Keratinocyte (primary cell): ENCODE measurements at regions not wholly inside any gene's neighbourhood (a gene's known extent, or its start where the extent isn't known, plus 50 kb on each side); places are given as distances from the start of the nearest gene placed in this dataset.

ENCODE experiments used
- DNase-seq: peaks from one replicate; pipeline ENCODE4 v3.0.0-alpha.2; 2011; ENCODE audit warnings: low read depth, missing footprints, low spot score
- FAIRE-seq: peaks from 2 replicates; lab custom pipeline; 2011; peaks lifted over from hg19 to GRCh38; lab: Jason Lieb, UNC
- H2AFZ ChIP-seq: 2 replicates; pipeline ENCODE4 v1.6.0; 2012; ENCODE audit warnings: low read length, control low read depth, inconsistent platforms; ENCODE audit not compliant: control insufficient read depth
- H3K27ac ChIP-seq: 2 replicates; pipeline ENCODE4 v1.5.1; 2011; ENCODE audit warnings: low read length; ENCODE audit not compliant: control insufficient read depth, insufficient read depth
- H3K27me3 ChIP-seq: 3 replicates; pipeline ENCODE4 v1.6.0; 2011; ENCODE audit warnings: low read length; ENCODE audit not compliant: control insufficient read depth, insufficient read depth; ENCODE audit errors: extremely low read depth
- H3K36me3 ChIP-seq, 2 experiments: 2 replicates in 1 of 2; 3 replicates in 1 of 2; pipeline ENCODE4 v1.5.1; 2011; ENCODE audit warnings: low read length in 2 of 2, mild to moderate bottlenecking in 1 of 2; ENCODE audit not compliant: control insufficient read depth in 2 of 2, insufficient read depth in 2 of 2; ENCODE audit errors: extremely low read depth in 1 of 2
- H3K4me1 ChIP-seq: 3 replicates; pipeline ENCODE4 v1.5.1; 2011; ENCODE audit warnings: low read length; ENCODE audit not compliant: control insufficient read depth, insufficient read depth; ENCODE audit errors: extremely low read depth
- H3K4me2 ChIP-seq: 3 replicates; pipeline ENCODE4 v1.6.0; 2011; ENCODE audit warnings: low read depth, low read length; ENCODE audit not compliant: control insufficient read depth, insufficient read depth; ENCODE audit errors: extremely low read depth
- H3K4me3 ChIP-seq, 3 experiments: fragments of 200-600 bp in 1 of 3; sonication (generic) in 1 of 3; 2 replicates in 2 of 3; 3 replicates in 1 of 3; pipeline ENCODE4 v1.5.1; 2011 to 2016; ENCODE audit warnings: low read length in 3 of 3, mild to moderate bottlenecking in 3 of 3, control low read depth in 2 of 3, inconsistent platforms in 1 of 3, low read depth in 1 of 3, mixed read lengths in 1 of 3, mixed run types in 1 of 3, moderate library complexity in 1 of 3; ENCODE audit not compliant: control insufficient read depth in 2 of 3, insufficient read depth in 2 of 3; ENCODE audit errors: extremely low read depth in 1 of 3
- H3K79me2 ChIP-seq: 2 replicates; pipeline ENCODE4 v1.6.0; 2012; ENCODE audit warnings: low read length; ENCODE audit not compliant: control insufficient read depth, insufficient read depth
- H3K9ac ChIP-seq: 3 replicates; pipeline ENCODE4 v1.6.0; 2011; ENCODE audit warnings: low read length; ENCODE audit not compliant: control insufficient read depth, insufficient read depth; ENCODE audit errors: extremely low read depth
- H3K9me1 ChIP-seq: 3 replicates; pipeline ENCODE4 v1.6.0; 2011; ENCODE audit warnings: low read length; ENCODE audit not compliant: control insufficient read depth, insufficient read depth; ENCODE audit errors: extremely low read depth
- H3K9me3 ChIP-seq: 2 replicates; pipeline ENCODE4 v1.5.1; 2012; ENCODE audit warnings: low read depth, low read length; ENCODE audit not compliant: control insufficient read depth
- H4K20me1 ChIP-seq: 3 replicates; pipeline ENCODE4 v1.6.0; 2011; ENCODE audit warnings: low read length; ENCODE audit not compliant: control insufficient read depth, insufficient read depth; ENCODE audit errors: extremely low read depth
- CTCF ChIP-seq, 3 experiments: IDR thresholded peaks in 1 of 3; conservative IDR thresholded peaks in 1 of 3; optimal IDR thresholded peaks in 1 of 3; 2 replicates in 2 of 3; 3 replicates in 1 of 3; pipeline versions ENCODE3 to v1.5.1; 2011; ENCODE audit warnings: low read length in 3 of 3, mild to moderate bottlenecking in 3 of 3, moderate library complexity in 2 of 3, control low read depth in 1 of 3, inconsistent platforms in 1 of 3; ENCODE audit not compliant: insufficient read depth in 2 of 3; ENCODE audit errors: extremely low read depth in 1 of 3
- EZH2 ChIP-seq: IDR thresholded peaks from one replicate; pipeline ENCODE4 v1.6.1; 2012; ENCODE audit warnings: inconsistent platforms, mild to moderate bottlenecking, low read length, moderate library complexity
- dilution Hi-C: fragments of 300-500 bp; cut with MboI; formaldehyde crosslinking; loops from one replicate; pipeline ENCODE4 v1.7.0; 2020; ENCODE audit warnings: low sequenced_read_pairs; ENCODE audit not compliant: extremely low pct_ligation_motif_present

GRCh38 chr2:63734510-63734909 lies 107.2 kb upstream of the UGP2 start:
- no peaks in the 10 kb centered on the region for H3K27me3 ChIP-seq
- H3K4me1 ChIP-seq: peaks cover 37% of the 10 kb centered on the region
- no peak overlapping the region for H3K27ac ChIP-seq
- H3K9me3 ChIP-seq: no peaks in the 10 kb centered on the region
- no peaks in the 10 kb centered on the region for H3K79me2 ChIP-seq
- no peak overlapping the region for H3K9ac ChIP-seq
- H3K9me1 ChIP-seq: no peaks in the 10 kb centered on the region
- no peaks in the 10 kb centered on the region for H3K36me3 ChIP-seq
- dilution Hi-C loops: no loop called here
- no peaks in the 10 kb centered on the region for H4K20me1 ChIP-seq
- TF ChIP-seq EZH2: no peak
- no peak for TF ChIP-seq CTCF (optimal IDR thresholded peaks at IDR 0.05 in 1 of 3, IDR thresholded peaks at IDR 0.05 in 1 of 3, conservative IDR thresholded peaks at IDR 0.05 in 1 of 3; ENCODE audit: extremely low read depth in 1 of 3, insufficient read depth in 2 of 3, low read length in 3 of 3)
- no peak overlapping the region for H2AFZ ChIP-seq
- DNase-seq (no peak), FAIRE-seq (no peak)
- H3K4me3 ChIP-seq: no peak overlapping the region
- H3K4me2 ChIP-seq: no peak overlapping the region

- Histone ChIP-seq H2AFZ (peak overlapping the region; percentile 93), H4K20me1 (no peaks in the 10 kb centered on the region), H3K9me3 (no peaks in the 10 kb centered on the region), H3K4me1 (peaks cover 37% of the 10 kb centered on the region), H3K9me1 (no peaks in the 10 kb centered on the region), H3K36me3 (no peaks in the 10 kb centered on the region), H3K4me3 (no peak overlapping the region), H3K9ac (no peak overlapping the region), H3K79me2 (no peaks in the 10 kb centered on the region), H3K4me2 (no peak overlapping the region), H3K27ac (peak overlapping the region; percentile 15), H3K27me3 (no peaks in the 10 kb centered on the region)
- DNase-seq: no peak
- peak; percentile 56 for FAIRE-seq
- dilution Hi-C loops: no loop called here
- TF ChIP-seq CTCF (optimal IDR thresholded peaks at IDR 0.05 in 1 of 3, IDR thresholded peaks at IDR 0.05 in 1 of 3, conservative IDR thresholded peaks at IDR 0.05 in 1 of 3; ENCODE audit: extremely low read depth in 1 of 3, insufficient read depth in 2 of 3, low read length in 3 of 3) (no peak), EZH2 (no peak)
Observed at GRCh38 chr2:63735263-63735662, 106.4 kb upstream of the UGP2 start.
